Neural cell (in vitro differentiated cells): ENCODE measurements at regions not wholly inside any gene's neighbourhood (a gene's known extent, or its start where the extent isn't known, plus 50 kb on each side); places are given as distances from the start of the nearest gene placed in this dataset.

Experiments
- EP300 ChIP-seq: fragments of 450-650 bp; conservative IDR thresholded peaks from 2 replicates; pipeline ENCODE4 v1.6.1; 2014; ENCODE audit warnings: antibody characterized with exemption, mild to moderate bottlenecking, moderate library complexity; ENCODE audit not compliant: poor library complexity, severe bottlenecking
- EZH2 ChIP-seq: fragments of 200-600, 300-800 bp; shearing (Covaris generic), sonication (generic); IDR thresholded peaks from 2 replicates; pipeline ENCODE4 v1.6.1; 2014; ENCODE audit warnings: antibody characterized with exemption, low read length, borderline replicate concordance, mild to moderate bottlenecking; ENCODE audit not compliant: insufficient read depth, poor library complexity, severe bottlenecking
- MXI1 ChIP-seq: fragments of 450-650 bp; conservative IDR thresholded peaks from 2 replicates; pipeline ENCODE4 v1.6.1; 2014; ENCODE audit warnings: antibody characterized with exemption, mild to moderate bottlenecking; ENCODE audit not compliant: poor library complexity, severe bottlenecking
- POLR2AphosphoS5 ChIP-seq: IDR thresholded peaks from 2 replicates; pipeline ENCODE4 v1.6.1; 2012
- RAD21 ChIP-seq: fragments of 450-650 bp; conservative IDR thresholded peaks from 2 replicates; pipeline ENCODE4 v1.6.1; 2014; ENCODE audit warnings: antibody characterized with exemption, mild to moderate bottlenecking, moderate library complexity
- SMC3 ChIP-seq: fragments of 450-650 bp; conservative IDR thresholded peaks from 2 replicates; pipeline ENCODE4 v1.6.1; 2014; ENCODE audit warnings: antibody characterized with exemption, mild to moderate bottlenecking, moderate library complexity; ENCODE audit not compliant: poor library complexity
- TAF1 ChIP-seq: IDR thresholded peaks from 2 replicates; pipeline ENCODE4 v1.6.1; 2012; ENCODE audit warnings: low read depth
- TF ChIP-seq, protein P1 (sequence below): fragments of 450-650 bp; IDR thresholded peaks from 2 replicates; pipeline ENCODE4 v1.5.1; 2014; ENCODE audit warnings: antibody characterized with exemption, mild to moderate bottlenecking, moderate library complexity; ENCODE audit not compliant: poor library complexity, severe bottlenecking
- TF ChIP-seq, protein P2 (sequence below): IDR thresholded peaks from 2 replicates; pipeline ENCODE4 v1.6.1; 2012; ENCODE audit warnings: borderline replicate concordance

GRCh38 chr6:6946206-6947155 lies 161.3 kb upstream of the RREB1 start:
- TF ChIP-seq, protein P1, sequence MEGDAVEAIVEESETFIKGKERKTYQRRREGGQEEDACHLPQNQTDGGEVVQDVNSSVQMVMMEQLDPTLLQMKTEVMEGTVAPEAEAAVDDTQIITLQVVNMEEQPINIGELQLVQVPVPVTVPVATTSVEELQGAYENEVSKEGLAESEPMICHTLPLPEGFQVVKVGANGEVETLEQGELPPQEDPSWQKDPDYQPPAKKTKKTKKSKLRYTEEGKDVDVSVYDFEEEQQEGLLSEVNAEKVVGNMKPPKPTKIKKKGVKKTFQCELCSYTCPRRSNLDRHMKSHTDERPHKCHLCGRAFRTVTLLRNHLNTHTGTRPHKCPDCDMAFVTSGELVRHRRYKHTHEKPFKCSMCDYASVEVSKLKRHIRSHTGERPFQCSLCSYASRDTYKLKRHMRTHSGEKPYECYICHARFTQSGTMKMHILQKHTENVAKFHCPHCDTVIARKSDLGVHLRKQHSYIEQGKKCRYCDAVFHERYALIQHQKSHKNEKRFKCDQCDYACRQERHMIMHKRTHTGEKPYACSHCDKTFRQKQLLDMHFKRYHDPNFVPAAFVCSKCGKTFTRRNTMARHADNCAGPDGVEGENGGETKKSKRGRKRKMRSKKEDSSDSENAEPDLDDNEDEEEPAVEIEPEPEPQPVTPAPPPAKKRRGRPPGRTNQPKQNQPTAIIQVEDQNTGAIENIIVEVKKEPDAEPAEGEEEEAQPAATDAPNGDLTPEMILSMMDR, result no peak
- TF ChIP-seq RAD21 (no peak), SMC3 (no peak), TAF1 (no peak), POLR2AphosphoS5 (no peak), EP300 (no peak), EZH2 (no peak), MXI1 (no peak)
- TF ChIP-seq, protein P2, sequence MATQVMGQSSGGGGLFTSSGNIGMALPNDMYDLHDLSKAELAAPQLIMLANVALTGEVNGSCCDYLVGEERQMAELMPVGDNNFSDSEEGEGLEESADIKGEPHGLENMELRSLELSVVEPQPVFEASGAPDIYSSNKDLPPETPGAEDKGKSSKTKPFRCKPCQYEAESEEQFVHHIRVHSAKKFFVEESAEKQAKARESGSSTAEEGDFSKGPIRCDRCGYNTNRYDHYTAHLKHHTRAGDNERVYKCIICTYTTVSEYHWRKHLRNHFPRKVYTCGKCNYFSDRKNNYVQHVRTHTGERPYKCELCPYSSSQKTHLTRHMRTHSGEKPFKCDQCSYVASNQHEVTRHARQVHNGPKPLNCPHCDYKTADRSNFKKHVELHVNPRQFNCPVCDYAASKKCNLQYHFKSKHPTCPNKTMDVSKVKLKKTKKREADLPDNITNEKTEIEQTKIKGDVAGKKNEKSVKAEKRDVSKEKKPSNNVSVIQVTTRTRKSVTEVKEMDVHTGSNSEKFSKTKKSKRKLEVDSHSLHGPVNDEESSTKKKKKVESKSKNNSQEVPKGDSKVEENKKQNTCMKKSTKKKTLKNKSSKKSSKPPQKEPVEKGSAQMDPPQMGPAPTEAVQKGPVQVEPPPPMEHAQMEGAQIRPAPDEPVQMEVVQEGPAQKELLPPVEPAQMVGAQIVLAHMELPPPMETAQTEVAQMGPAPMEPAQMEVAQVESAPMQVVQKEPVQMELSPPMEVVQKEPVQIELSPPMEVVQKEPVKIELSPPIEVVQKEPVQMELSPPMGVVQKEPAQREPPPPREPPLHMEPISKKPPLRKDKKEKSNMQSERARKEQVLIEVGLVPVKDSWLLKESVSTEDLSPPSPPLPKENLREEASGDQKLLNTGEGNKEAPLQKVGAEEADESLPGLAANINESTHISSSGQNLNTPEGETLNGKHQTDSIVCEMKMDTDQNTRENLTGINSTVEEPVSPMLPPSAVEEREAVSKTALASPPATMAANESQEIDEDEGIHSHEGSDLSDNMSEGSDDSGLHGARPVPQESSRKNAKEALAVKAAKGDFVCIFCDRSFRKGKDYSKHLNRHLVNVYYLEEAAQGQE, result no peak
